ENCODE measurements at regions not wholly inside any gene's neighbourhood (a gene's known extent, or its start where the extent isn't known, plus 50 kb on each side); places are given as distances from the start of the nearest gene placed in this dataset.

GRCh38 chr1:196131691-196132090 is 476.5 kb downstream of the KCNT2 start:
- DNase-seq (ENCODE audit: low read depth, low spot score) (no peak), ATAC-seq (no peak)
- H2AFZ ChIP-seq (ENCODE audit: low read depth, low read length, poor library complexity, severe bottlenecking) = no peak overlapping the region
- H3K9ac ChIP-seq (ENCODE audit: low read length) = no peak overlapping the region
- intact Hi-C loops (cut with micrococcal nuclease) = no loop called here
- no peaks in the 10 kb centered on the region for H3K79me2 ChIP-seq (ENCODE audit: insufficient read depth, low read length)
- no peaks in the 10 kb centered on the region for H3K27me3 ChIP-seq (ENCODE audit: insufficient read depth, low read length)
- H3K4me1 ChIP-seq (ENCODE audit: control insufficient read depth in 1 of 2, insufficient read depth in 2 of 2, low read length in 2 of 2) = no peaks in the 10 kb centered on the region
- no TSS peak for BruUV-seq (replicated peaks)
- ChIA-PET POLR2A (no interaction called here), RAD21 (ENCODE audit: low non-redundant PET in 1 of 2, low total read pairs in 2 of 2, uncharacterized antibody in 2 of 2, unreplicated experiment in 2 of 2) (no interaction called here), CTCF (interaction anchor here (1.1 kb wide), 1 partner anchor 17 kb away, joined by 3 read pairs; no protein-coding TSS in a partner anchor)
- H3K9me3 ChIP-seq (ENCODE audit: control insufficient read depth in 1 of 2, insufficient read depth in 1 of 2, low read depth in 1 of 2, low read length in 2 of 2) = no peaks in the 10 kb centered on the region
- TF ChIP-seq CBX3 (IDR thresholded peaks at IDR 0.05; ENCODE audit: low read depth) (no peak), TCF7L2 (IDR thresholded peaks at IDR 0.05; ENCODE audit: borderline replicate concordance, extremely low read depth, insufficient read depth, insufficient read length) (no peak), REST (IDR thresholded peaks at IDR 0.05; ENCODE audit: low read depth) (no peak), SP1 (IDR thresholded peaks at IDR 0.05; ENCODE audit: low read depth) (no peak), ZBTB33 (IDR thresholded peaks at IDR 0.05; ENCODE audit: extremely low read depth, insufficient replicate concordance, low read length) (no peak)
- no peaks in the 10 kb centered on the region for H4K20me1 ChIP-seq (ENCODE audit: insufficient read depth)
- no peaks in the 10 kb centered on the region for H3K36me3 ChIP-seq (ENCODE audit: control insufficient read depth in 1 of 2, insufficient read depth in 2 of 2, low read length in 2 of 2)
- no peaks in the 10 kb centered on the region for H3K9me2 ChIP-seq (ENCODE audit: insufficient read depth)
- H3K27ac ChIP-seq (ENCODE audit: low read depth, low read length) = no peak overlapping the region
- H3K4me3 ChIP-seq (replicated peaks in 1 of 2; ENCODE audit: low read depth in 1 of 2, low read length in 2 of 2) = no peak overlapping the region
- H3K4me2 ChIP-seq (ENCODE audit: low read length) = no peak overlapping the region

Measured in HCT116 (cell line).